CD4-positive, alpha-beta T cell treated with Interleukin-10 for 1 hour (primary cell): ENCODE measurements at regions not wholly inside any gene's neighbourhood (a gene's known extent, or its start where the extent isn't known, plus 50 kb on each side); places are given as distances from the start of the nearest gene placed in this dataset.

Experiments used
- DNase-seq: peaks from one replicate; pipeline ENCODE4 v3.0.0-alpha.2; 2020

DNA sequence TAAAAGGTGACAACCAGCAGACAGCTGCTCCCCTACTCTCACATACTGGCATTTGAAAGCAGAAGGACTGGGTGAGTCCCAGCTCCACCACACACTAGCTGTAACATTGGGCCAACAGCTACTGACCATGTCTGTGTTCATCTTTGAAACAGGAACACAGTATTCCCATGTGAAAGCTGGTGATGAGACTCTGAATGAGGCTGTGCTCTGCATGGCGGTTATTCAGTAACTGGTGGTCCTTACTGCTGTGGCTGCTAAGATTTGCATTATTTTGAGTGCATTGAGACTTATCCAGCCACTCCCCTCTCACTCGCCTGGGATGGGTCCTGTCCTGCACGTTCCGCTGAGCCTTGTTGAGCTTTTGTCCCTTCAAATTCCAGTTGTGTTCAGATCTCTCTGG is 342.9 kb downstream of the FOXL1 start:
- DNase-seq, result no peak

DNA sequence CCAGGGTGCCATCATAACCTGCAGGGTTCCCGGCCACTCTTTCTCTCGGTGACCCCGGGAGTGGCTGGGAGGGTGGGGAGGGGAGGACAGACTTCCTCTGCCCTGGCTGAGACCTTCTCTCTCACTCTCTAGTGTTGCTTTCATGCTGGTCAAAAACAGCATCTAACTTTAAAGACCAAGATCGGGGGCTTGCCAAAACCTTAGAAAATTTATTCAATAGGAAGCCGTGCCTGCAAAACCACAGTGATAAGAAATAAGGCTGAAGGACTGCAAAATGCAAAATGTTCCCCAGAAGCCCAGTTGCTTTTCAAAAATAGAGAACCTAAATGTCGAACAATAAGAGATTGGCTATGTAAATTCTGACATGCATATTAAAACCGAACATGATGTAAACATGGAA is 344.0 kb downstream of the FOXL1 start:
- no peak for DNase-seq

DNA sequence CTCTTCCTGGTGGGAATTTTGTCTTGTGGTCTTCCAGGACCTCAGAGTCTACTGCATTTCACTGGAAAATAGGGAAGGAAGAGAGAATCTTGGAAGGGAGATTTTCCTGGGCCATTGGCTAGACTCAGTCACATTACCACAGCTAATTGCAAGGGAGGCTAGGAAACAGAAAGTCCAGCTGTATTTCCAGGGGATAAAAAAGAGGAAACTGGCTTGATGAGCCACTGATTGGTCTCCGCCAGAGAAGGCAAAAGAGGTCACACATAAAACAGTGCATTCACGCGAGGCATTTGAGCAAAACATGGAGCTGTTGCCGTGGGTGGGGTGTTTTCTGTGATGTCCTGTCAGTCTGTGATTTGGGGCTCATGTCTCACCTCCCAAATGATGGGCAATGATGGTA is 345.3 kb downstream of the FOXL1 start:
- DNase-seq, result no peak

DNA sequence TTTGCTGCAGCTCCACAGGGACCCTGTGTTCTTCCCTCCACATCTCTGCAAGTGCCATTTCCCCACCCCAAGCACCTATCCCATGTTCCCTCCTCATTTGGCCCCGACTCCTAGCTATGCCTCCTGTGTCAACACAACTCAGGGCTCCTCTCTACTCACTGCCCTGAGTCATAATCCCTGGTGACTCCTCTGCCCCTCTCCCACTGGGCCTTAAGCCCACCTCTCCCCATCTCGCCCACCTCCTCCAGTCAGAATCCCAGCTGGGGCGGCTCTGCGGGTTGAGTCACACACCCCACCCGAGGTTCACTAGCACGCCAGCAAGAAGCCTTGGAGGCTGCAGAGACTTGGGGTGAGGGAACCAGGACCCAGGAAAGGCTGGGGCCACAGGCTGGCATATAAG is 346.2 kb downstream of the FOXL1 start:
- DNase-seq, result no peak

DNA sequence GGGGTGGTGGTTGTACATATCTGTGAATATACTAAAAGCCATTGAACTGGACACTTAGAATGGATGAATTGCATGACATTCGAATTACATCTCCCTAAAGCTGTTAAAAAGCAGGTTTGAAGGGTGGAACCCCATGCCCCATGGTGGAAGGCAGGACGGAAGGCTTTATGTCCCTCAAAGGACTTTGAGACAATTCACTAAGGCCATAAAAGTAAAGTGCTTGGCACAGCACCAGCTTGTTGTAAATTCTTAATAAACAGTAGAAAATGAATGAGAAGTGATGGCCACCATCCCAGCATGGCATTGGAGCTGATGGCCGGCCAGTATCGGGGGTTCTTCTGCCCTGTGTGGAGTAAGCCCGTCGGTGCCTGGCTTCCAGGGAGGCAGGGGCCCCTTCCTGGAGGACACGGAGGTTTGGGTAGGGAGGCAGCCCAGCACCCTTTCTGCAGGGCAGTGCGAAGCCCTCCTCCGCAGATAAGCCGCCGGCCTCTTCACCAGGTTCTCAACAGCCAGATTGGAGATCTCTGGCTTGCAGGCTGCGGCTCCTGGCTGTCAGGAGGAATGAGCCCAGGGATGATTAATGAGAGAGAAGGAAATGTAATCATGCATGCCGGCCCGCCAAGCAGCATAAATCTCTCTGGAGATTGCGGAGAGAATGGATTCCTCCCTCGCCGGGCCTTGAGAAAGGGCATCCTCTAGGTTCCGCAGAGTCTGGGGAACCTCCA is 346.9 kb downstream of the FOXL1 start:
- no peak for DNase-seq

DNA sequence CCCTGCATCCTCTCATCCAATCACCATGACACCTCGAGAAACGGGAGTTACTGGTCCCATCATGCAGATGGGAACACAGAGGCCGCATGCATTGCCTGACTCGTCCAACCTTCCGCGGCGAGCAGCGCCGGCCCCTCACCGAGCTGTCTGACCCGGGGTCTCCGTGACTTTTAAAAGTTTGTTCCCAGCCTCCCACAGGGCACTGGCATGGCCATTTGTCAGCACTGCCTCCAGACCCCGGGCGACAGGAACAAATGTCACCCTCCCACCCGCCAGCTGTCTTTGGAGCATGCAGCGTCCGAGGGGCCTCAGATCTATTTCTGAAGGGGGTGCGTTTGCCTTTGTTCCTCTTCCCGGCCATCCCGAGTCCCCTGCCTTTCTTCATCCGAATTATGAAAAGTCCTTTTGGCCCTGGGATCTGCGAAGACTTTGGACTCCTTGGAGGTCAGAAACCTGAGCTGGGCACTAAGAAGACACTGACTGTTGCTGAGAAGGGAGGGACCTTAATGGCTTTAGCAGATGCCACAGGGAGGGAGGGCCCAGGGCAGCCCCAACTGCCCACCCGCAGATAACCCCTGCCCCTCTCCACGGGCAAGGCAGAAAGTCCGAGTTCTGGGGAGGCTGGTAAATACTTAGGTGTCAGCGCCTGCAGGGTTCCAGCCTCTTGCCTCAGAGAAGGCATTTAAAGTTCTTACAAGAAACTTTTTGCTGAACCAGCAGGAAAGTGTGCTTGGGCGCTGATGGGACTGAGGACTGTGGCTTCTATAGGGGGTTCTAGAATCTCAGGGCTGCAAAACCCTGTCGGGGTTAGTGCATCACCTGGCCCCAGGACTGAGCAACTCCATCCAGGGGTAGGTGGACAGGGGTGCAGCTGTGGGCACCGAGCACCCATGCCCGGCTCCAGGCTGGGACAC is 348.1 kb downstream of the FOXL1 start:
- no peak for DNase-seq

DNA sequence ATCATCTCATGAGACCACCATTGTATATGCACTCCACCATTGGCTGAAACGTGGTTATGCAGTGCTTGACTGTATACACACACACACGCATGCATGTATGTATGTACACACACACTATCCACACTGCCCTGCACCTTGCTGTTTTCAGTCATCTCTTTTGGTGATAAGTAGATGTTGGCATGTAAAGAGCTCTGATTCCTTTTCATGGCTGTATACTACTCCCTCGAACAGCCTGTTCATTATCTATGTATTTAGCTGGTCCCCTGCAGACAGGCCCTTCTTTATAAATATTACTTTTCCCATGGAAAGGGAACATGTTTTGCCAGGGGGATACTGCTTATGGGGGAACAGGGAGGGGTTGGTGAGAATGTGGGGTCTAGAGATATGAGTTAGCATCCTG is 349.4 kb downstream of the FOXL1 start:
- DNase-seq, result no peak

DNA sequence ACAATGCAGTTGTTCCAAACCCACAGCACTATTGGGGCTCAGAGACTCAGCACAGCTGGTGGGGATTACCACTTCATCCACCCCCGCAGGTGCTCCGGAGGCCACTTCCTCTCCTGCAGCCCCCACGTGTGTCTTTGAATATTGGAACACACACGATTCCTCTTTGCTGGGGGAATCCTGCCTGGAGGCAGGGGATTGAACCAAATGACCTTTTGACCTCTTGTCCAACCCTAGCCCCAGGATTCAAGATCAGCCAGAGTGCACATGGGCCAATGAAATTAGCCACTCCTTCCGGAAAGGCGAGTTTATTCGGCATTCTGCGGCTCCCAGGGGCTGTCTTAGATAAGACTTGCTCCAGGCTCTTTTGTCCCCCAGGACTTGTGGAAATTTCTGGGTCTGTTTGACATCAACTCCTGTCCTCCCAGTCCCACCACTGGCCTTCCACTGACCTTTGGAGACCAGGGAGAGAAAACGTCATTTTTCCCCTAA is 350.2 kb downstream of the FOXL1 start:
- no peak for DNase-seq

DNA sequence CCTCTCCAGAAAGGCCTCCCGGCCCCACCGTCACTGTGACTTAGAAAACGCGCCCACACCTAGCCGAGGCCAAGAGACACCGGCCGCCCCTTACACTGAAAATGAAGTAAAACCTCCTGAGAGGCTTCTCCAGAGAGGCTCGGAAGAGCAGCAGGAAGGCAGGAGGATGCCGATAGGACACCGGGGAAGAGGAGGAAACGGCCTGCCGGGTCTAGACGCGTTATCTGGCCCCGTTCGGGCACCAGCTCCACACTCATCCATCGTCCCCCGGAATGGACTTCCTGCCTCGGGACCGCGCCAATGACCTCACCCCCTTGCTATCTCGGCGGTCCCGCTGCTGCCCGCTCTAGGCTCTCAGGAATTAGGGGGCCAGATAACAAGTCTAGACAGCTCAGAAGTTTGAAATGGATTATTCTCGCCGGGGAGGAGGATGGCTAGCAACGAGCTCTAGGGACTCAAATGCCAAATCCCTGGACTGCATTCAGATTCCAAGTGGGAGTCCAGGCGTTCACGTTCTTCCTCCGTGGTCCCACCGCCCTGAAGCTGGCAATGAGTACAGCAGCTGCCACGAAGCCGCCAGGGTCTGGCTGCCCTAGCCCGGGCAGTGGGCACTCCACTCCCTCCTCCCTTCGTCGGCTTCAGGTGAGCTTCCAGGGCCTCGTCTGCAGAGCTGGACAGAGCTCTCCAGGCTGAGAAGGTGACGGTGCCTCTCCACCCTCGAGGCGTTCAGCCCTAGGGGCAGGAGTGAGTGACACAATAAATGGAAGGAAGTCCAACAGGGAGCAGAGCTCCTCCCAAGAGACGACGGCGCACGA is 350.9 kb downstream of the FOXL1 start:
- DNase-seq, result no peak

DNA sequence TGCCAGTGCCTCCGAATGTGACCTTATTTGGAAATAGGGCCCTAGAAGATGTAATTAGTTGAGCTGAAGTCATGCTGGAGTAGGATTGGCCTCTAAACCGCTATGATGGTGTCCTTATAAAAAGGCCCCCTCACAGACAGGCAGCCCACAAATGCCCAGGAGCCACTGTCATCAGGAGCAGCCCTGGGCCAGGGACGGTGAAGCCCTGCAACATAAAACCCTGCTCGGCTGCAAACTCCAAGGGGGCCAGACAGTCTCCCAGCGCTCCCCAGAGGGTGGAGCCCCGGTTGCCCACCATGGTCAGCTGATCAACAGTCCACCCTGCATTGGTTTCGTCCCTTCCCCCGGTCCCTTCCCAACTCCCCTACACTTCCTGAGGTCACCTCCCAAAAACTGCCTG is 351.7 kb downstream of the FOXL1 start:
- DNase-seq, result no peak

DNA sequence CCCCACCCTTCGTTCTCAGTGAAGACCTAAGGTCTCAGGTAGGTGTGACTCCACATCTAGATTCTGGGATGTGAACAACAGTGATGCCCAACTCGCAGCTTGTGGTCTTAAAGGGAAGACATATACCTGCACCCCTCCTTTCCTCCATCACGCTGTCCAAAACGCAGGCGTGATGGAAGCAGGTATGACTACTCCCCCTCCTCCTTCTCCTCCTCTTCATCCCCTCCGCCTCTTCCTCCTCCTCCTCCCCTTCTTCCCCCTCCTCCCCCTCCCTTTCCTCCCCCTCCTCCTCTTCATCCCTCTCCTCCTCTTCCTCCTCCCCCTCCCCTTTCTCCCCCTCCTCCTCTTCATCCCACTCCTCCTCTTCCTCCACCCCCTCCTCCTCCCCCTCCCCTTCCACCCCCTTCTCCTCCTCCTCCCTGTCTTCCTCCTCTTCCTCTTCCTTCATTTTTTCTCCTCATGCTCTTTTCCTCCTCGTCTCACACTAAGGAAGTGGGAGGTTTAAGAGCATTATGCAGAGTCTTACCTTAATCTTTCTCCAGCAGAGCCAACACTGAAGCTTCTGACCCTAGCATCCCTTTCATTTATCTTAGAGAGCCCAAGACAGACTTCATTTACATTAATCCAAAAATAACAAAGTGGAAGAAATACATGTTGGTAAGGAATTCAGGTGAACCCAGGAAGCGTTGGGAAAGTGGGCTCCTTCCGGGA is 352.5 kb downstream of the FOXL1 start:
- no peak for DNase-seq

DNA sequence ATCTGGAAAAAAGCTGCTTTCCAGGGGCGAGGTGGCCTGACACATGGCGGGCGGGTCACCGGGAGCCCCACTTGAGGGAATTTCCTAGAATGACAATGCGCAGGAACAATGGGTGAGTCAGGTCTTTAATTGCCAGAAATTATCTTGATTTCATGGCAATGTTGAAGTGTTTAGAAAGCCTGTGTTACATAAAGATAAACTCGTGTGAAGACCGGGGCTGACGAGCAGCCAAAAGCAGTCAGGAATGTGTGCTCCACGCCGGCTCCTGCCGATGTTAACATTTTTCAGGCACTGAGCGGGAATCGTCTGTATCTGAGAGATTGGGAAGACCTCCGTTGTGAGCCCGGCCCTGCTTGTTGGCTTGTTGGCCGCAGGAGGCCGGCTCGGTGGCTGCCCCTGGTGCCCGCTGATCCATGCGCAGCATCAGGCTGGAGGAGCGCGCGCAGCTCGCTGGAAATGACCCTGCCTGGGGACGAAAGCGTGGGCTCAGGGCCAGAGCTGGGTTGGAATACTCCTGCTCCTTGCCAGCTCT is 353.1 kb downstream of the FOXL1 start:
- no peak for DNase-seq

DNA sequence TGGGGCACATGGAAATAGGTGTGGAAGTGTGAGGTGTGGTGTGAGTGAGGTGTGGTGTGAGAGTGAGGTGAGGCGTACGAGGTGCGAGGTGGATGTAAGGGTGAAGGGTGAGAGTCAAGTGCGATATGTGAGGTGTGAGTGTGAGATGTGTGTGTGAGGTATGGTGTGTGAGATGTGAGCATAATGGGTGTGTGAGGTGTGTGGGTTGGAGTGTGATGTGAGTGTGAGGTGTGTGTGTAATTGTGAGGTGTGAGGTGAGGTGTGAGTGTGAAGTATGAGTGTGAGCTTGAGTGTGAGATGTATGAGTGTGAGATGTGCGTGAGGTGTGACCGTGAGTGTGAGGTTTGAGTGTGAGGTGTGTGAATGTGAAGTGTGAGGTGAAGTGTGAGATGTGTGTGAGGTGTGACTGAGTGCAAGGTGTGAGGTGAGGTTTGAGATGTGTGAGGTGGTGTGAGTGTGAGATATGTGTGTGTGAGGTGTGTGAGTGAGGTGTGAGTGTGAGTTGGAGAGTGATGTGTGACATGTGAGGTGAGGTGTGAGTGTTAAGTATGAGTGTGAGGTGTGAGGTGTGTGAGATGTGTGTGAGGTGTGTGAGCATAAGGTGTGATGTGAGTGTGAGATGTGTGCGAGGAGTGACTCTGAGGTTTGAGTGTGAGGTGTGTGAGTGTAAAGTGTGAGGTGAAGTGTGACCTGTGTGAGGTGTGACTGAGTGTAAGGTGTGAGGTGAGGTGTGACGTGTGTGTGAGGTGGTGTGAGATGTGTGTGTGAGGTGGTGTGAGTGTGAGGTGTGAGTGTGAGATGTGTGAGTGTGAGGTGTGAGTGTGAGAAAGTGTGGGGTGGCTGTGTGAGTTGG is 354.0 kb downstream of the FOXL1 start:
- DNase-seq, result no peak

DNA sequence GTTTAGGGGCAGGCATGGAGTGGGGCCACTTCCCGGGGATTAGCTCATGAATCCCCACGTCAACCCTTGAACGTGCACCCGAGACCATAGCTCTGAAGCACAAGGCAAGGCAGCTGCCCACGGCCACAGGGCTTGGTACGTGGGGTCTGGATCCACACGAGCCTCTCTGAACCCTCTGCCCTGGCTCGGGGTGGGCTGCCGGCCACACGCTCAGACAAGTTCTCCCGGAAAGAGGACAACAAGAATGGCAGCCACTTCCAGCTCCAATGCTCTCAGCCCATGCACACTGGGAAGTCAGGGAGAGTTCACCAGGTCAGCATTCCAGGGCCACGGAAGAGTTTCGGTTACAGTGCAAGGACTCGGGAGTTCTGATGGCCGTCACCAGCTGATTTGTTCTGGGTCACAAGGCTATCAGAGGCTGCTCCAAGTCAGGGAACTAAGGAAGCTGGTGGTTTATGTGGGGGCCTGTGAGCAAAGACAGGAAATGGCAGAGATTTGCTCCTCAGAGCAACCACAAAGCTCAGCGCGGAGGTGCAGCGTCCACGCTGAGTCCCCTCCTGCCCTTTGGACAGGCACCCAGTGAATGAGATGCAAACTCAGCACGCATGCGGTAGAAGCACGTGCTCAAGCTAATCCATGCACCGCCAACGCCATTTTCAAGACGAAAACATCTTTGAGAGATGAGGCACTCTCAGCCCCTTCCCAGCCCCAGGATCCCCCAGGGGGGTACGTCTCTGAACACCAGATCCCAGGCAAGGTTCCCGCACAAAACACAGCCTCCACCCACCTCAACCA is 356.4 kb downstream of the FOXL1 start:
- no peak for DNase-seq

DNA sequence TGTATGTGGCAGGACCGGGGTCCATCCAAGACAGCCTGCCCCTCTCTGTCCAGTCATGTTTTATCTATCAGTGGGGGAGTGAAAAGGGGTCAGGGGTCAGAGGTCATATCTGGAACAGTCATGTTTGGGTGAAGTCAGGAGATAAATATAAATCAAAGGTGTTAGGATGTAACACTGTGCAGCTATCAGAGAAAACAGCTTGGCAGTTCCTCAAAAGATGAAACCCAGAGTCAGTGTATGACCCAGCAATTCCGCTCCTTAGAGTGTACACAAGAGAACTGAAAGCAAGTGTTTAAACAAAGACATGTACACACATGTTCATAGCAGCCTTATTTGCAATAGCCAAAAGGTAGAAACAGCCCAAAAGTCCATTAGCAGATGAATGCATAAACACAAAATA is 361.3 kb downstream of the FOXL1 start:
- no peak for DNase-seq

DNA sequence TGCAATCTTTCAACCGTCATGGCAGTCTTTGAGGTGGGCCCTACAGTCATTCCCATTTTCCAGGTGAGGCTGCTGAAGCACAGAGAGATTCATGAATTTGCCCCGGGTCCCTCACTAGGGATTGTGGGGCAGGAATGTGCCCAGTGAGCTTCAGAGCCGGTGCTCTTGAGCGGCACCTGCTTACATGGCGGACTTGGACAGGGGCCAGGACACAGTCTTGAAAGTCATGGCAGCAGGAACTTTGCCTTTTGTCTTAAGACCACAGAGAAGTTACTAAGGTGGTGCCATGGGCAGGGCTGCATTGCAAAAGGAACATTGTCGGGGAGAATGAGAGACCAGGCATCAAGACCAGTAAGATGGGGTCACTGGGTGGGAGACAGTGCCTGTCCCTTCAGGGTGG is 363.4 kb downstream of the FOXL1 start:
- DNase-seq, result no peak

DNA sequence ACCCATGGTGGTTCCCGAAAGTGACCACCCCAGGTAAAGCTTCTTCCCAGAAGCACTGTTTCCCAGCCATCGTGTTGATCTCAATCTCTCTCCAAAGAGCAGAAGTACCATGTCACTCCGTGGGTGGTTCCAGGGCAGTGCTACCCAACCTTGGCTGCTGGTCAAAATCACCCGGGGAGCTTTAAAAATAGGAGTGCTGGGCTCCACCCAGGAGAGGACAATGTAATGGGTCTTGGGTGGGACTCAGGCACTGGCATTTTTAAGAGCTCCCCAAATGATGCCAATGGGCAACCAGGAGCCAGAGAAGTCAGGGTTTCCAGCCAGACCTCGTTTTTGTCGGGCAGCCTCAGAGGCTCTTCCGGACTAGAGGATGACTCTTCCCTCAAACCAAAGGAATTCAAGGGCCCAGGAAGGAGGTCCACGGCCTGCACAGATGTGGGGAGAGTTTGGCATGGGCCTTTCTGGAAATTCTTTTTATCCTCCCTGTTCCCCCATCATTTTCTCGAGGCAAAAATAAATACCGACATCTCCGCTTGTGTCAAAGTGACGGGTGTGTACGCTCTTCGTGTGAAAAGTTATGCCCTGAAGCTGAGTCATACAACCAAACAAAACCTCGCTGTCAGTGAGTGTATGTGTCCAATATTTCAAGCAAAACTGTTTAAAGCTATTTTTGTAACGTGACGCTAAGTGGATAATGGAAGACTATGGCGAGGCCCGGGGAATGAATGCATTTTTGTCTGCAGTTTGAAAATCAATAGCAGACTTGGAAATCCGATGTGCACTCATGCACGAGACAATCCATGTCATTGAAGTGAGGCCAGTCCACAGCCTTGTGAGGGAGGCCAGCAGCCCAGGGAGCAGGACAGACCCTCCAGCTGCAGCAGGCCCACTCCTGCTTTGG is 364.1 kb downstream of the FOXL1 start:
- no peak for DNase-seq

DNA sequence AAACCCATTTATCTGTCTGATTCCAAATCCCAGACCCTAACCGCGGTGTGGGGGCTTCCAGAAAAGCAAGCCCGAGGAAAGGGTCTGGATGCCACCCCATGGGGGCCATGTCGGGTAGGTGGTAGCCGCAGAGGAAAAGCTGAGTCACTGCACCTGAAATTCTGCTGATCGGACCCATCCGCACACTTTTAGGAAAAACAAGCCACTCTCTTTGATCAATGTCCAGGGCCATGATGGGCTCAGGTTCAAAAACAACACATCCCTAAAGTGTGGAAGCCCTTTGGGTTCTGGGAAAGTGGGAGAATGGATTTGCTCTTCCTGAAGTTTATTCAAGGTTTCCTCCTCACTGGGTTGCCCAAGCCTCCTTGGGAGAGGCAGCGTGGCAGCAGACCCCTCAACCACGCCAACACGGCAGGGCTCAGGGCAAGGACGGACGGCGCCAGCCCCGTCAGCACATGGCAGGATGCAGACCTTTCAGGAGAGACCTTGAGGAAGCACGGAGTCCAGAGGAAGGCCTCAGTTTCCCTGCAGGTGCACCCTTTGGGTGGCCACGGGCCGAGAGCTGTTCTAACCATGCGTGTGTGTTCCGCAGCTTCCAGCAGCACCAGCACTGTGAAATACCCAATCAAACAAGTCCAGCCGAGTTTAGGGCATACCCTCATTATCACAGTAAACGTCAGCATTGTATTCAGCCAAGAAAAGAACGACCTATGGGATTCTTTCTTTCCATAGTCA is 367.0 kb downstream of the FOXL1 start:
- no peak for DNase-seq

DNA sequence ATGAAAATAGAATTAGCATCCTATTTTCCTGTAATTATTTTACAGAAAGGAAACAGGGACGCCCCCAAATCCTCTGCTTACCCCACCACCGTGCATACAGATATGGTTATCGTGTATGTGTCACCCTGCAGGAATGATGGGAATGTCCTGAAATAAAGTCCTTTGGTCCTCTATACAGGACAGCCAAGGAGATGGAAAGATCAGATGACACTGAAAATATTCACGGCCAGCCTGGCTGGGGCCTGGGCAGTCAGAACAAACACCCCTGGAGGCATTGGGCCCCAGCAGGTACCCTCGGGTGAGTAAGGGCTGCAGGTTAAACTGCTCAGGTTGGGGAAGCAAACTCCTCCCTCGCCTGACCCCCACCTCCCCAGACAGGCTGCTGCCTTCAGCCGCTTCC is 368.0 kb downstream of the FOXL1 start:
- DNase-seq, result no peak
